ENCODE measurements at regions not wholly inside any gene's neighbourhood (a gene's known extent, or its start where the extent isn't known, plus 50 kb on each side); places are given as distances from the start of the nearest gene placed in this dataset.

- no peak for TF ChIP-seq POLR2A (IDR thresholded peaks at IDR 0.05)
- TF ChIP-seq CTCF (IDR thresholded peaks at IDR 0.05) = no peak
Observed at GRCh38 chr2:38438133-38438882, 61.2 kb upstream of the ATL2 start.
